ENCODE measurements at regions not wholly inside any gene's neighbourhood (a gene's known extent, or its start where the extent isn't known, plus 50 kb on each side); places are given as distances from the start of the nearest gene placed in this dataset.

- H3K27ac ChIP-seq, result no peak overlapping the region
- peaks cover 0 to 6% (median 0%) of the 10 kb centered on the region in 4 donors for H3K4me1 ChIP-seq
- H3K4me3 ChIP-seq, result no peak overlapping the region
- intact Hi-C loops (cut with DNase I), result no loop called here
- WGBS, 2 donors, result 100% methylated on average over 1 of the region's 1 CpG
- no peaks in the 10 kb centered on the region for H3K36me3 ChIP-seq
- TF ChIP-seq POLR2A (IDR thresholded peaks at IDR 0.05), result no peak
- no peak for TF ChIP-seq CTCF (IDR thresholded peaks at IDR 0.05)
- no peak for TF ChIP-seq POLR2AphosphoS5 (IDR thresholded peaks at IDR 0.05)
- TF ChIP-seq EP300 (IDR thresholded peaks at IDR 0.05), result no peak
- peaks cover 0 to 4% (median 0%) of the 10 kb centered on the region in 4 donors for H3K9me3 ChIP-seq
- no peaks in the 10 kb centered on the region for H3K27me3 ChIP-seq
- DNase-seq, result no peak
Observed at GRCh38 chr1:60850084-60850483, 232.3 kb upstream of the NFIA start.

- intact Hi-C loops (cut with DNase I), result loop anchor here (2.0 kb wide), 1 partner anchor 193 kb away; no protein-coding TSS in a partner anchor
- TF ChIP-seq POLR2A (IDR thresholded peaks at IDR 0.05) (no peak), POLR2AphosphoS5 (IDR thresholded peaks at IDR 0.05) (no peak), EP300 (IDR thresholded peaks at IDR 0.05) (no peak), CTCF (IDR thresholded peaks at IDR 0.05) (no peak)
- no peak for DNase-seq
Observed at GRCh38 chr1:60849401-60849800, 233.0 kb upstream of the NFIA start.

GRCh38 chr1:60848583-60849188 lies 233.7 kb upstream of the NFIA start:
- TF ChIP-seq EP300 (IDR thresholded peaks at IDR 0.05), result no peak
- TF ChIP-seq CTCF (IDR thresholded peaks at IDR 0.05), result peak in 2 of 4 experiments; percentile 22 to 31
- TF ChIP-seq POLR2AphosphoS5 (IDR thresholded peaks at IDR 0.05), result no peak
- TF ChIP-seq POLR2A (IDR thresholded peaks at IDR 0.05), result no peak
- Histone ChIP-seq H3K4me1 (peaks cover 0 to 5% (median 0%) of the 10 kb centered on the region in 4 donors), H3K36me3 (no peaks in the 10 kb centered on the region), H3K27me3 (no peaks in the 10 kb centered on the region), H3K9me3 (peaks cover 0 to 8% (median 0%) of the 10 kb centered on the region in 4 donors), H3K27ac (no peak overlapping the region), H3K4me3 (no peak overlapping the region)
- DNase-seq, result no peak
- intact Hi-C loops (cut with DNase I), result loop anchor here (2.0 kb wide), 1 partner anchor 194 kb away; no protein-coding TSS in a partner anchor
- WGBS, 2 donors, result 7 to 22% methylated on average over 1 of the region's 1 CpG

More at GRCh38 chr1:60849401-60849800, 233.0 kb upstream of the NFIA start:
- Histone ChIP-seq H3K4me3 (no peak overlapping the region), H3K27ac (no peak overlapping the region), H3K4me1 (peaks cover 0 to 6% (median 0%) of the 10 kb centered on the region in 4 donors), H3K27me3 (no peaks in the 10 kb centered on the region), H3K9me3 (peaks cover 0 to 8% (median 0%) of the 10 kb centered on the region in 4 donors), H3K36me3 (no peaks in the 10 kb centered on the region)

GRCh38 chr1:60847855-60848582 lies 234.3 kb upstream of the NFIA start:
- 91 to 92% methylated on average over 4 of the region's 4 CpGs for WGBS, 2 donors
- intact Hi-C loops (cut with DNase I), result loop anchor here (2.0 kb wide), 1 partner anchor 195 kb away; no protein-coding TSS in a partner anchor

More at GRCh38 chr1:60847855-60848582, 234.3 kb upstream of the NFIA start:
- Histone ChIP-seq H3K27ac (no peak overlapping the region), H3K36me3 (no peaks in the 10 kb centered on the region), H3K4me1 (no peaks in the 10 kb centered on the region), H3K27me3 (no peaks in the 10 kb centered on the region), H3K4me3 (no peak overlapping the region), H3K9me3 (peaks cover 0 to 8% (median 0%) of the 10 kb centered on the region in 4 donors)
- no peak for DNase-seq
- TF ChIP-seq CTCF (IDR thresholded peaks at IDR 0.05) (no peak), EP300 (IDR thresholded peaks at IDR 0.05) (no peak), POLR2A (IDR thresholded peaks at IDR 0.05) (no peak), POLR2AphosphoS5 (IDR thresholded peaks at IDR 0.05) (no peak)
